Keratinocyte (primary cell): ENCODE measurements at regions not wholly inside any gene's neighbourhood (a gene's known extent, or its start where the extent isn't known, plus 50 kb on each side); places are given as distances from the start of the nearest gene placed in this dataset.

Experiments
- DNase-seq: peaks from one replicate; pipeline ENCODE4 v3.0.0-alpha.2; 2011; ENCODE audit warnings: low read depth, missing footprints, low spot score
- FAIRE-seq: peaks from 2 replicates; lab custom pipeline; 2011; peaks lifted over from hg19 to GRCh38; lab: Jason Lieb, UNC
- H2AFZ ChIP-seq: 2 replicates; pipeline ENCODE4 v1.6.0; 2012; ENCODE audit warnings: low read length, control low read depth, inconsistent platforms; ENCODE audit not compliant: control insufficient read depth
- H3K27ac ChIP-seq: 2 replicates; pipeline ENCODE4 v1.5.1; 2011; ENCODE audit warnings: low read length; ENCODE audit not compliant: control insufficient read depth, insufficient read depth
- H3K27me3 ChIP-seq: 3 replicates; pipeline ENCODE4 v1.6.0; 2011; ENCODE audit warnings: low read length; ENCODE audit not compliant: control insufficient read depth, insufficient read depth; ENCODE audit errors: extremely low read depth
- H3K36me3 ChIP-seq, 2 experiments: 2 replicates in 1 of 2; 3 replicates in 1 of 2; pipeline ENCODE4 v1.5.1; 2011; ENCODE audit warnings: low read length in 2 of 2, mild to moderate bottlenecking in 1 of 2; ENCODE audit not compliant: control insufficient read depth in 2 of 2, insufficient read depth in 2 of 2; ENCODE audit errors: extremely low read depth in 1 of 2
- H3K4me1 ChIP-seq: 3 replicates; pipeline ENCODE4 v1.5.1; 2011; ENCODE audit warnings: low read length; ENCODE audit not compliant: control insufficient read depth, insufficient read depth; ENCODE audit errors: extremely low read depth
- H3K4me2 ChIP-seq: 3 replicates; pipeline ENCODE4 v1.6.0; 2011; ENCODE audit warnings: low read depth, low read length; ENCODE audit not compliant: control insufficient read depth, insufficient read depth; ENCODE audit errors: extremely low read depth
- H3K4me3 ChIP-seq, 3 experiments: fragments of 200-600 bp in 1 of 3; sonication (generic) in 1 of 3; 2 replicates in 2 of 3; 3 replicates in 1 of 3; pipeline ENCODE4 v1.5.1; 2011 to 2016; ENCODE audit warnings: low read length in 3 of 3, mild to moderate bottlenecking in 3 of 3, control low read depth in 2 of 3, inconsistent platforms in 1 of 3, low read depth in 1 of 3, mixed read lengths in 1 of 3, mixed run types in 1 of 3, moderate library complexity in 1 of 3; ENCODE audit not compliant: control insufficient read depth in 2 of 3, insufficient read depth in 2 of 3; ENCODE audit errors: extremely low read depth in 1 of 3
- H3K79me2 ChIP-seq: 2 replicates; pipeline ENCODE4 v1.6.0; 2012; ENCODE audit warnings: low read length; ENCODE audit not compliant: control insufficient read depth, insufficient read depth
- H3K9ac ChIP-seq: 3 replicates; pipeline ENCODE4 v1.6.0; 2011; ENCODE audit warnings: low read length; ENCODE audit not compliant: control insufficient read depth, insufficient read depth; ENCODE audit errors: extremely low read depth
- H3K9me1 ChIP-seq: 3 replicates; pipeline ENCODE4 v1.6.0; 2011; ENCODE audit warnings: low read length; ENCODE audit not compliant: control insufficient read depth, insufficient read depth; ENCODE audit errors: extremely low read depth
- H3K9me3 ChIP-seq: 2 replicates; pipeline ENCODE4 v1.5.1; 2012; ENCODE audit warnings: low read depth, low read length; ENCODE audit not compliant: control insufficient read depth
- H4K20me1 ChIP-seq: 3 replicates; pipeline ENCODE4 v1.6.0; 2011; ENCODE audit warnings: low read length; ENCODE audit not compliant: control insufficient read depth, insufficient read depth; ENCODE audit errors: extremely low read depth
- EZH2 ChIP-seq: IDR thresholded peaks from one replicate; pipeline ENCODE4 v1.6.1; 2012; ENCODE audit warnings: inconsistent platforms, mild to moderate bottlenecking, low read length, moderate library complexity
- dilution Hi-C: fragments of 300-500 bp; cut with MboI; formaldehyde crosslinking; loops from one replicate; pipeline ENCODE4 v1.7.0; 2020; ENCODE audit warnings: low sequenced_read_pairs; ENCODE audit not compliant: extremely low pct_ligation_motif_present
- TF ChIP-seq, protein P1 (sequence below), 3 experiments: IDR thresholded peaks in 1 of 3; conservative IDR thresholded peaks in 1 of 3; optimal IDR thresholded peaks in 1 of 3; 2 replicates in 2 of 3; 3 replicates in 1 of 3; pipeline versions ENCODE3 to v1.5.1; 2011; ENCODE audit warnings: low read length in 3 of 3, mild to moderate bottlenecking in 3 of 3, moderate library complexity in 2 of 3, control low read depth in 1 of 3, inconsistent platforms in 1 of 3; ENCODE audit not compliant: insufficient read depth in 2 of 3; ENCODE audit errors: extremely low read depth in 1 of 3

DNA sequence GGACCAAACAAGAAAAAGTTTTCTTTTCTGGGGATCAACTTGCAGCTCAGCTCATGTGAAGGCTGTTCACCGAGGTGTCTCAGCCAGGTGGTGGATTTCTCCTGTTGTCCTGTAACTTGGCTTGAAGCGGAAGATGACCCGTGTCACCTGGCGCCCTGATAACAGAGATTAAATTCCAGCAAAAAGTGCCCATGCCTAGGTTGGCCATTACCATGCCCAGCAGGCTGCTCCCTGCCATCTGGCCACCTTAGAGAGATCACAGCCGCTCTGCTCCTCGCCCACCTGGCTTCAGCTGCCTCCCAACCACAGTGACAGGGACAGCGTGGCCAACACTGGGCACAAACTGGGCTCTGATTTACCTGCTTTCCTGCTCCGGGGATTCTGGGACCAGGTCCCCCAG is 149.5 kb downstream of the ZBTB18 start:
- Histone ChIP-seq H3K27ac (no peak overlapping the region), H3K9me1 (no peaks in the 10 kb centered on the region), H3K36me3 (no peaks in the 10 kb centered on the region), H3K9me3 (no peaks in the 10 kb centered on the region), H3K4me1 (peaks cover 22% of the 10 kb centered on the region), H3K79me2 (no peaks in the 10 kb centered on the region), H3K4me3 (no peak overlapping the region), H3K4me2 (no peak overlapping the region), H2AFZ (no peak overlapping the region), H3K9ac (no peak overlapping the region), H4K20me1 (no peaks in the 10 kb centered on the region), H3K27me3 (no peaks in the 10 kb centered on the region)
- DNase-seq (no peak), FAIRE-seq (no peak)
- TF ChIP-seq, protein P1, sequence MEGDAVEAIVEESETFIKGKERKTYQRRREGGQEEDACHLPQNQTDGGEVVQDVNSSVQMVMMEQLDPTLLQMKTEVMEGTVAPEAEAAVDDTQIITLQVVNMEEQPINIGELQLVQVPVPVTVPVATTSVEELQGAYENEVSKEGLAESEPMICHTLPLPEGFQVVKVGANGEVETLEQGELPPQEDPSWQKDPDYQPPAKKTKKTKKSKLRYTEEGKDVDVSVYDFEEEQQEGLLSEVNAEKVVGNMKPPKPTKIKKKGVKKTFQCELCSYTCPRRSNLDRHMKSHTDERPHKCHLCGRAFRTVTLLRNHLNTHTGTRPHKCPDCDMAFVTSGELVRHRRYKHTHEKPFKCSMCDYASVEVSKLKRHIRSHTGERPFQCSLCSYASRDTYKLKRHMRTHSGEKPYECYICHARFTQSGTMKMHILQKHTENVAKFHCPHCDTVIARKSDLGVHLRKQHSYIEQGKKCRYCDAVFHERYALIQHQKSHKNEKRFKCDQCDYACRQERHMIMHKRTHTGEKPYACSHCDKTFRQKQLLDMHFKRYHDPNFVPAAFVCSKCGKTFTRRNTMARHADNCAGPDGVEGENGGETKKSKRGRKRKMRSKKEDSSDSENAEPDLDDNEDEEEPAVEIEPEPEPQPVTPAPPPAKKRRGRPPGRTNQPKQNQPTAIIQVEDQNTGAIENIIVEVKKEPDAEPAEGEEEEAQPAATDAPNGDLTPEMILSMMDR (optimal IDR thresholded peaks at IDR 0.05 in 1 of 3, IDR thresholded peaks at IDR 0.05 in 1 of 3, conservative IDR thresholded peaks at IDR 0.05 in 1 of 3; ENCODE audit: extremely low read depth in 1 of 3, insufficient read depth in 2 of 3, low read length in 3 of 3) = no peak
- TF ChIP-seq EZH2 = no peak
- dilution Hi-C loops = no loop called here

DNA sequence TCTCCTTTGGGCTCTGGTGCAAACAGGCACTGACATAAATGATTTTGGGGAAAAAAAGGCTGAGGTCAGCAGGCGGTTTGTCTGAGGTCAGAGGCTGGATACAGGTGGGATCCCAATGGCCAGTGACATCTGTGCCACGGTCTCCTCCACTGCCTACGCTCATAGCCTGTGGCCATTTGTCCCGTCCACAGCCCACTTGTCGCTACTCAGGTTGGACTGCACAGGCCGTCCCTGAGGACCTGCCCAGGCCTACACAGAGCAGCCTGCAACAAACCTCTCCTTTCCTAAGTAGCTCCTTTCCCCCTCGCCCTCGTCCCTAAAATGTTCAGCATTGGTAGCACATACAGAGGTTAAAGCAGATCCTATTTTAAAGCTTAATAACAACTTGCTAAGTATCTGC is 150.7 kb downstream of the ZBTB18 start:
- Histone ChIP-seq H3K4me3 (no peak overlapping the region), H2AFZ (no peak overlapping the region), H3K9me3 (no peaks in the 10 kb centered on the region), H3K9ac (no peak overlapping the region), H3K27ac (no peak overlapping the region), H3K9me1 (no peaks in the 10 kb centered on the region), H3K4me1 (peaks cover 22% of the 10 kb centered on the region), H3K79me2 (no peaks in the 10 kb centered on the region), H4K20me1 (no peaks in the 10 kb centered on the region), H3K4me2 (no peak overlapping the region), H3K36me3 (no peaks in the 10 kb centered on the region), H3K27me3 (no peaks in the 10 kb centered on the region)
- DNase-seq = no peak
- dilution Hi-C loops = no loop called here
- FAIRE-seq = no peak
- TF ChIP-seq, protein P1 (optimal IDR thresholded peaks at IDR 0.05 in 1 of 3, IDR thresholded peaks at IDR 0.05 in 1 of 3, conservative IDR thresholded peaks at IDR 0.05 in 1 of 3; ENCODE audit: extremely low read depth in 1 of 3, insufficient read depth in 2 of 3, low read length in 3 of 3) = no peak
- TF ChIP-seq EZH2 = no peak
